IMR-90 (cell line): ENCODE measurements at regions not wholly inside any gene's neighbourhood (a gene's known extent, or its start where the extent isn't known, plus 50 kb on each side); places are given as distances from the start of the nearest gene placed in this dataset.

Source experiments
- ATAC-seq: fragments of 200-7000 bp; cut with Tn5 transposase; 2 replicates; pipeline ENCODE4 v1.9.1; 2020; ENCODE audit warnings: low read depth, mild to moderate bottlenecking, moderate library complexity
- BruUV-seq: library from RNA; stranded (reverse); fragments of 400-500 nt; replicated peaks from 2 replicates; lab custom pipeline; 2021; lab: Mats Ljungman, UMichigan
- CTCF ChIA-PET: fragments of 300-600 bp; formaldehyde crosslinking; extraction: SDS; loops from one replicate; lab custom pipeline; 2021; ENCODE audit warnings: antibody characterized with exemption; lab: Yijun Ruan, JAX
- POLR2A ChIA-PET: fragments of 300-600 bp; sonication (Branson Sonifier 250); formaldehyde crosslinking; loops from one replicate; lab custom pipeline; 2022; ENCODE audit warnings: antibody characterized with exemption; ENCODE audit not compliant: unreplicated experiment; lab: Charles Lee
- DNase-seq: peaks from one replicate; pipeline ENCODE4 v3.0.0; 2013
- H2AFZ ChIP-seq: replicated peaks from 2 replicates; pipeline ENCODE3; 2013; ENCODE audit warnings: low read length, mild to moderate bottlenecking; ENCODE audit not compliant: poor library complexity
- H2AK5ac ChIP-seq: 2 replicates; pipeline ENCODE4 v1.6.1; 2013; ENCODE audit warnings: low read depth, low read length, inconsistent platforms
- H2AK9ac ChIP-seq: replicated peaks from 2 replicates; pipeline ENCODE3; 2013; ENCODE audit warnings: mild to moderate bottlenecking, low read depth, low read length, moderate library complexity; ENCODE audit not compliant: poor library complexity
- H2BK120ac ChIP-seq: 2 replicates; pipeline ENCODE4 v1.6.1; 2013; ENCODE audit warnings: low read depth, low read length, inconsistent platforms
- H2BK15ac ChIP-seq: 3 replicates; pipeline ENCODE4 v1.6.1; 2013; ENCODE audit warnings: low read depth, low read length, inconsistent platforms
- H2BK20ac ChIP-seq: 2 replicates; pipeline ENCODE4 v1.6.1; 2013; ENCODE audit warnings: low read depth, mild to moderate bottlenecking, inconsistent platforms, low read length, moderate library complexity
- H2BK5ac ChIP-seq: 2 replicates; pipeline ENCODE4 v1.6.1; 2013; ENCODE audit warnings: mild to moderate bottlenecking, low read depth, low read length, inconsistent platforms; ENCODE audit not compliant: poor library complexity, severe bottlenecking
- H3K14ac ChIP-seq: replicated peaks from 2 replicates; pipeline ENCODE4 v1.6.1; 2013; ENCODE audit warnings: low read depth, low read length, inconsistent platforms
- H3K18ac ChIP-seq: 2 replicates; pipeline ENCODE4 v1.6.1; 2013; ENCODE audit warnings: low read depth, low read length, control low read depth
- H3K23ac ChIP-seq: 2 replicates; pipeline ENCODE4 v1.6.1; 2013; ENCODE audit warnings: low read depth, low read length, inconsistent platforms
- H3K27ac ChIP-seq: 2 replicates; pipeline ENCODE4 v1.5.1; 2013; ENCODE audit warnings: mild to moderate bottlenecking, control low read depth, low read length; ENCODE audit not compliant: insufficient read depth
- H3K27me3 ChIP-seq: 2 replicates; pipeline ENCODE4 v1.6.1; 2013; ENCODE audit warnings: low read length; ENCODE audit not compliant: control insufficient read depth, insufficient read depth
- H3K36me3 ChIP-seq: 2 replicates; pipeline ENCODE4 v1.6.1; 2013; ENCODE audit warnings: low read length, mixed read lengths; ENCODE audit not compliant: control insufficient read depth, insufficient read depth
- H3K4ac ChIP-seq: 2 replicates; pipeline ENCODE4 v1.6.1; 2013; ENCODE audit warnings: low read depth, low read length, inconsistent platforms
- H3K4me1 ChIP-seq: 2 replicates; pipeline ENCODE4 v1.6.1; 2013; ENCODE audit warnings: low read length, mixed read lengths; ENCODE audit not compliant: control insufficient read depth, insufficient read depth
- H3K4me2 ChIP-seq: 2 replicates; pipeline ENCODE4 v1.6.1; 2013; ENCODE audit warnings: low read depth, mild to moderate bottlenecking, control low read depth, low read length, moderate library complexity
- H3K4me3 ChIP-seq: 2 replicates; pipeline ENCODE4 v1.5.1; 2013; ENCODE audit warnings: low read depth, mild to moderate bottlenecking, control low read depth, low read length, moderate library complexity; ENCODE audit not compliant: insufficient read depth
- H3K56ac ChIP-seq: 2 replicates; pipeline ENCODE4 v1.6.1; 2013; ENCODE audit warnings: low read length, inconsistent platforms; ENCODE audit not compliant: insufficient read depth; ENCODE audit errors: extremely low read depth
- H3K79me1 ChIP-seq, 2 experiments: 2 replicates each; pipeline ENCODE4 v1.6.1; 2013; ENCODE audit warnings: low read length in 2 of 2, inconsistent platforms in 1 of 2, low read depth in 1 of 2
- H3K9ac ChIP-seq: 2 replicates; pipeline ENCODE4 v1.6.1; 2013; ENCODE audit warnings: low read depth, low read length, control low read depth
- H3K9me1 ChIP-seq: 2 replicates; pipeline ENCODE4 v1.6.1; 2013; ENCODE audit warnings: low read length, inconsistent platforms; ENCODE audit not compliant: insufficient read depth
- H3K9me3 ChIP-seq: 2 replicates; pipeline ENCODE4 v1.6.1; 2013; ENCODE audit warnings: low read length; ENCODE audit not compliant: control insufficient read depth, insufficient read depth
- H4K20me1 ChIP-seq: 2 replicates; pipeline ENCODE4 v1.6.1; 2013; ENCODE audit warnings: low read length, inconsistent platforms; ENCODE audit not compliant: insufficient read depth
- H4K5ac ChIP-seq: 2 replicates; pipeline ENCODE4 v1.6.1; 2013; ENCODE audit warnings: mild to moderate bottlenecking, low read depth, low read length, control low read depth
- H4K8ac ChIP-seq, 2 experiments: 2 replicates each; pipeline ENCODE4 v1.6.1; 2013; ENCODE audit warnings: low read depth in 2 of 2, low read length in 2 of 2, control low read depth in 1 of 2, inconsistent platforms in 1 of 2
- H4K91ac ChIP-seq: 2 replicates; pipeline ENCODE4 v1.6.1; 2013; ENCODE audit warnings: low read depth, low read length, inconsistent platforms; ENCODE audit not compliant: insufficient read depth
- BHLHE40 ChIP-seq: fragments of 150-350 bp; IDR thresholded peaks from 2 replicates; pipeline ENCODE4 v1.6.1; 2016; ENCODE audit warnings: mild to moderate bottlenecking, low read depth, low read length
- CEBPB ChIP-seq: IDR thresholded peaks from 2 replicates; pipeline ENCODE4 v1.6.1; 2012; ENCODE audit warnings: low read depth, low read length, improper control_type of control experiment
- CHD1 ChIP-seq: IDR thresholded peaks from 2 replicates; pipeline ENCODE4 v1.6.1; 2012; ENCODE audit warnings: low read depth, low read length, improper control_type of control experiment
- FOS ChIP-seq: fragments of 150-350 bp; IDR thresholded peaks from 2 replicates; pipeline ENCODE4 v1.6.1; 2016; ENCODE audit warnings: low read depth, low read length
- MAFK ChIP-seq: IDR thresholded peaks from 2 replicates; pipeline ENCODE4 v1.6.1; 2012; ENCODE audit warnings: low read depth, low read length, improper control_type of control experiment
- MAZ ChIP-seq: IDR thresholded peaks from 2 replicates; pipeline ENCODE4 v1.6.1; 2012; ENCODE audit warnings: low read depth, mild to moderate bottlenecking, low read length, improper control_type of control experiment, moderate library complexity, borderline replicate concordance
- MXI1 ChIP-seq: IDR thresholded peaks from 2 replicates; pipeline ENCODE4 v1.6.1; 2012; ENCODE audit warnings: low read depth, mild to moderate bottlenecking, low read length, moderate library complexity, borderline replicate concordance
- NFE2L2 ChIP-seq: fragments of 150-350 bp; IDR thresholded peaks from 2 replicates; pipeline ENCODE4 v1.6.1; 2016; ENCODE audit warnings: low read depth, mild to moderate bottlenecking, low read length
- POLR2A ChIP-seq: IDR thresholded peaks from 2 replicates; pipeline ENCODE4 v1.6.1; 2012; ENCODE audit warnings: mild to moderate bottlenecking, low read depth, low read length
- RAD21 ChIP-seq: IDR thresholded peaks from 2 replicates; pipeline ENCODE4 v1.6.1; 2012; ENCODE audit warnings: low read length, improper control_type of control experiment
- RCOR1 ChIP-seq: IDR thresholded peaks from 2 replicates; pipeline ENCODE4 v1.6.1; 2012; ENCODE audit warnings: mild to moderate bottlenecking, low read length, improper control_type of control experiment; ENCODE audit not compliant: insufficient replicate concordance
- RFX5 ChIP-seq: IDR thresholded peaks from 2 replicates; pipeline ENCODE4 v1.8.0; 2012; ENCODE audit warnings: low read depth, mild to moderate bottlenecking, low read length, moderate library complexity
- SMC3 ChIP-seq: fragments of 150-350 bp; IDR thresholded peaks from 2 replicates; pipeline ENCODE4 v1.6.1; 2016; ENCODE audit warnings: low read depth, mild to moderate bottlenecking, antibody characterized with exemption, low read length, moderate library complexity
- WGBS, 2 experiments: methylation state at CpG; one replicate each; pipeline versions ENCODE4 v1.1.5 to v1.1.7; 2013; ENCODE audit warnings: missing lambda C conversion rate in 2 of 2; ENCODE audit not compliant: insufficient read length in 1 of 2; ENCODE audit errors: extremely low coverage in 2 of 2; 5-methylcytosine and 5-hydroxymethylcytosine counted together
- dilution Hi-C: fragments of 300-500 bp; cut with HindIII; formaldehyde crosslinking; loops from one replicate; pipeline ENCODE4 v1.14.3; 2018; ENCODE audit warnings: low sequenced_read_pairs; ENCODE audit not compliant: unreplicated experiment
- in situ Hi-C: fragments of 300-500 bp; cut with MboI; formaldehyde crosslinking; loops from 3 replicates; pipeline ENCODE4 v1.14.3; 2019; ENCODE audit warnings: low sequenced_read_pairs, inconsistent platforms, mixed read lengths
- intact Hi-C: fragments of 100-400 bp; cut with micrococcal nuclease; formaldehyde crosslinking; loops from 2 replicates; pipeline ENCODE4 v1.10.0; 2022
- TF ChIP-seq, protein P1 (sequence below): conservative IDR thresholded peaks from 2 replicates; pipeline ENCODE4 v1.5.1; 2012; ENCODE audit warnings: mild to moderate bottlenecking, low read depth, low read length, improper control_type of control experiment
- TF ChIP-seq, protein P2 (sequence below): fragments of 150-350 bp; IDR thresholded peaks from 2 replicates; pipeline ENCODE4 v1.6.1; 2017; ENCODE audit warnings: mild to moderate bottlenecking, antibody characterized with exemption, low read length, low read depth
- TF ChIP-seq, protein P3 (sequence below): fragments of 150-350 bp; IDR thresholded peaks from 2 replicates; pipeline ENCODE4 v1.6.1; 2016; ENCODE audit warnings: low read depth, mild to moderate bottlenecking, low read length, moderate library complexity, borderline replicate concordance

DNA sequence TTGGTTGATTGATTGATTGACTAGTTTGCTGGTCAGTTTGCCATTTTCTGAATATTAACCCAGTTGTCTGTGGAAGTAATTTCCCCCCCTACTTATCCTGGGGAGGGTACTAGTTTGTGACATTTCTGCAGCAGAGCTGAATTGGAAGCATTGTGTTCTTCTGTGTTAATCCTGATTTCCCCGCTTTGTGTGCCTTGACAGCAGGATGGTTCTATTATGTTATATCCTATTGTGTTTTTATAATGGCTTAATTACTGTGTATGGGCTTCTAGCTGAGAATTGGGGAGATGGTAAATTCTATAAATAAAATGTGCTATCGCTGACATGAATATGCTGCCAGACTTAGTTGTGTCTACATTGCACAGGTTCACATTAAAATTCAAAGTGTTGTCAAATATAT lies 499.7 kb downstream of the COG6 start:
- H4K8ac ChIP-seq = no peak overlapping the region
- TF ChIP-seq RCOR1 = no peak
- TF ChIP-seq MAZ = no peak
- no peak for TF ChIP-seq RAD21
- TF ChIP-seq CHD1 = no peak
- no peak for TF ChIP-seq POLR2A
- TF ChIP-seq MAFK = no peak
- TF ChIP-seq, protein P1, sequence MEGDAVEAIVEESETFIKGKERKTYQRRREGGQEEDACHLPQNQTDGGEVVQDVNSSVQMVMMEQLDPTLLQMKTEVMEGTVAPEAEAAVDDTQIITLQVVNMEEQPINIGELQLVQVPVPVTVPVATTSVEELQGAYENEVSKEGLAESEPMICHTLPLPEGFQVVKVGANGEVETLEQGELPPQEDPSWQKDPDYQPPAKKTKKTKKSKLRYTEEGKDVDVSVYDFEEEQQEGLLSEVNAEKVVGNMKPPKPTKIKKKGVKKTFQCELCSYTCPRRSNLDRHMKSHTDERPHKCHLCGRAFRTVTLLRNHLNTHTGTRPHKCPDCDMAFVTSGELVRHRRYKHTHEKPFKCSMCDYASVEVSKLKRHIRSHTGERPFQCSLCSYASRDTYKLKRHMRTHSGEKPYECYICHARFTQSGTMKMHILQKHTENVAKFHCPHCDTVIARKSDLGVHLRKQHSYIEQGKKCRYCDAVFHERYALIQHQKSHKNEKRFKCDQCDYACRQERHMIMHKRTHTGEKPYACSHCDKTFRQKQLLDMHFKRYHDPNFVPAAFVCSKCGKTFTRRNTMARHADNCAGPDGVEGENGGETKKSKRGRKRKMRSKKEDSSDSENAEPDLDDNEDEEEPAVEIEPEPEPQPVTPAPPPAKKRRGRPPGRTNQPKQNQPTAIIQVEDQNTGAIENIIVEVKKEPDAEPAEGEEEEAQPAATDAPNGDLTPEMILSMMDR = no peak
- TF ChIP-seq BHLHE40 = no peak
- no peak for TF ChIP-seq CEBPB
- no peak for TF ChIP-seq RFX5
- TF ChIP-seq NFE2L2 = no peak
- TF ChIP-seq, protein P2, sequence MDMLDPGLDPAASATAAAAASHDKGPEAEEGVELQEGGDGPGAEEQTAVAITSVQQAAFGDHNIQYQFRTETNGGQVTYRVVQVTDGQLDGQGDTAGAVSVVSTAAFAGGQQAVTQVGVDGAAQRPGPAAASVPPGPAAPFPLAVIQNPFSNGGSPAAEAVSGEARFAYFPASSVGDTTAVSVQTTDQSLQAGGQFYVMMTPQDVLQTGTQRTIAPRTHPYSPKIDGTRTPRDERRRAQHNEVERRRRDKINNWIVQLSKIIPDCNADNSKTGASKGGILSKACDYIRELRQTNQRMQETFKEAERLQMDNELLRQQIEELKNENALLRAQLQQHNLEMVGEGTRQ = no peak
- TF ChIP-seq, protein P3, sequence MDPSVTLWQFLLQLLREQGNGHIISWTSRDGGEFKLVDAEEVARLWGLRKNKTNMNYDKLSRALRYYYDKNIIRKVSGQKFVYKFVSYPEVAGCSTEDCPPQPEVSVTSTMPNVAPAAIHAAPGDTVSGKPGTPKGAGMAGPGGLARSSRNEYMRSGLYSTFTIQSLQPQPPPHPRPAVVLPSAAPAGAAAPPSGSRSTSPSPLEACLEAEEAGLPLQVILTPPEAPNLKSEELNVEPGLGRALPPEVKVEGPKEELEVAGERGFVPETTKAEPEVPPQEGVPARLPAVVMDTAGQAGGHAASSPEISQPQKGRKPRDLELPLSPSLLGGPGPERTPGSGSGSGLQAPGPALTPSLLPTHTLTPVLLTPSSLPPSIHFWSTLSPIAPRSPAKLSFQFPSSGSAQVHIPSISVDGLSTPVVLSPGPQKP = no peak
- no peak for TF ChIP-seq MXI1
- TF ChIP-seq SMC3 = no peak
- TF ChIP-seq FOS = no peak
- DNase-seq = no peak

More for the DNA sequence above, 499.7 kb downstream of the COG6 start:
- H3K27ac ChIP-seq = no peak overlapping the region
- H2AK5ac ChIP-seq = no peak overlapping the region
- intact Hi-C loops (no loop called here), dilution Hi-C loops (no loop called here), in situ Hi-C loops (no loop called here)
- no peak overlapping the region for H3K4ac ChIP-seq
- no peaks in the 10 kb centered on the region for H3K36me3 ChIP-seq
- H4K20me1 ChIP-seq = no peaks in the 10 kb centered on the region
- H3K14ac ChIP-seq = no peak overlapping the region
- no peaks in the 10 kb centered on the region for H3K9me1 ChIP-seq
- no peak overlapping the region for H4K91ac ChIP-seq
- no peak overlapping the region for H2BK120ac ChIP-seq
- no peak for ATAC-seq
- CTCF ChIA-PET = interaction anchor here (0.6 kb wide), 1 partner anchor 490 kb away, joined by 3 read pairs; no protein-coding TSS in a partner anchor
- H2BK5ac ChIP-seq = no peak overlapping the region
- H3K4me2 ChIP-seq = no peak overlapping the region
- POLR2A ChIA-PET = no interaction called here
- no peak overlapping the region for H3K18ac ChIP-seq
- H3K9ac ChIP-seq = no peak overlapping the region
- no TSS peak for BruUV-seq
- H2AFZ ChIP-seq = no peak overlapping the region
- no peaks in the 10 kb centered on the region for H3K79me1 ChIP-seq
- no peaks in the 10 kb centered on the region for H3K9me3 ChIP-seq
- no peak overlapping the region for H2BK20ac ChIP-seq
- no peak overlapping the region for H3K56ac ChIP-seq
- H3K27me3 ChIP-seq = no peaks in the 10 kb centered on the region
- H3K4me1 ChIP-seq = no peaks in the 10 kb centered on the region
- no peak overlapping the region for H4K5ac ChIP-seq
- no CpG with 5 or more reads among the region's 2 CpGs for WGBS, 2 experiments
- H2BK15ac ChIP-seq = no peak overlapping the region
- no peak overlapping the region for H3K23ac ChIP-seq
- no peak overlapping the region for H3K4me3 ChIP-seq
- H2AK9ac ChIP-seq = no peak overlapping the region
